ENCODE measurements at regions not wholly inside any gene's neighbourhood (a gene's known extent, or its start where the extent isn't known, plus 50 kb on each side); places are given as distances from the start of the nearest gene placed in this dataset.

DNA sequence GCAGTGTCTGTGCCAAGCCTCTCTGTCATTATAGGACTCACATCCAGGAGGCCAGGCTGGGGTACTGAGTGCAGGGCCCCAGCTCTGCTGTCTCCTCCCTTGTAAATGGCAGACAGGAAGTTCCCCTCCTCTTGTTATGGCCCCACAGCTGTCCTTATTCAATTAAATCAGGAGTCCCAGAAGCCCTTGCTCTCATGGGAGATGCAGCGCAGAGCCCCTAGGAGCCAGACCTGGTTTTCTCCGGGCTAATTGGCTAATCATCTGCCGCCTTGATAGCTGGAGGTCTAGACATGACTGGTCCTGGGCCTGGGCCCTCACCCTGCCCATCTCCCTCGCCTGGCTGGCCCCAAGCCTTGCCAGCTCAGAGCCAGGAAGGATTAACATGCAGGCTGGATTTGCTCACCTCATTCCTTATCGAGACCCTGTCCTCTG is 172.0 kb downstream of the VEGFA start:
- Histone ChIP-seq H3K9ac (ENCODE audit: low read length) (no peak overlapping the region), H3K79me2 (ENCODE audit: control insufficient read depth, insufficient read depth, low read length) (no peaks in the 10 kb centered on the region), H3K4me2 (replicated peaks; ENCODE audit: low read depth, low read length, poor library complexity, severe bottlenecking) (no peak overlapping the region), H4K20me1 (ENCODE audit: control insufficient read depth, insufficient read depth, low read length, poor library complexity, severe bottlenecking) (no peaks in the 10 kb centered on the region), H3K27me3 (replicated peaks in 1 of 4; ENCODE audit: control extremely low read depth in 1 of 4, control insufficient read depth in 3 of 4, insufficient read depth in 4 of 4, low read length in 3 of 4) (no peaks in the 10 kb centered on the region), H3K36me3 (replicated peaks in 1 of 2; ENCODE audit: control extremely low read depth in 1 of 2, control insufficient read depth in 1 of 2, extremely low read depth in 1 of 2, insufficient read depth in 2 of 2, low read length in 1 of 2) (no peaks in the 10 kb centered on the region), H3K9me3 (ENCODE audit: control extremely low read depth in 1 of 3, control insufficient read depth in 2 of 3, insufficient read depth in 1 of 3, low read length in 2 of 3) (peaks cover 0 to 18% (median 12%) of the 10 kb centered on the region in 3 donors), H3K4me3 (ENCODE audit: control extremely low read depth in 1 of 5, extremely low read depth in 1 of 5, insufficient read depth in 1 of 5, low read depth in 2 of 5, low read length in 4 of 5) (no peak overlapping the region), H3K4me1 (ENCODE audit: control insufficient read depth in 2 of 2, insufficient read depth in 2 of 2, low read length in 2 of 2) (no peaks in the 10 kb centered on the region), H3K27ac (ENCODE audit: low read length in 2 of 2) (no peak overlapping the region), H2AFZ (ENCODE audit: insufficient read depth, low read depth, low read length, poor library complexity, severe bottlenecking) (no peak overlapping the region)
- peaks cover 9% of the 10 kb centered on the region for H3K9me3 Mint-ChIP-seq (ENCODE audit: insufficient read depth)
- H3K27me3 Mint-ChIP-seq = peaks cover 4% of the 10 kb centered on the region
- POLR2A ChIA-PET = no interaction called here
- ATAC-seq (ENCODE audit: low read depth) (no peak), DNase-seq (no peak)
- 93% methylated on average over 4 of the region's 5 CpGs for WGBS (ENCODE audit: insufficient coverage)
- no peak overlapping the region for H3K27ac Mint-ChIP-seq
- intact Hi-C loops (cut with micrococcal nuclease) = no loop called here
- TF ChIP-seq CTCF (IDR thresholded peaks at IDR 0.05) (no peak), EZH2 (IDR thresholded peaks at IDR 0.05; ENCODE audit: borderline replicate concordance, insufficient read depth, low read depth, low read length, poor library complexity, severe bottlenecking) (no peak)
- no peak overlapping the region for H3K4me3 Mint-ChIP-seq
- no peaks in the 10 kb centered on the region for H3K4me1 Mint-ChIP-seq
- CTCF ChIA-PET = interaction anchor here (0.9 kb wide), 1 partner anchor 209 kb away, joined by 3 read pairs; no protein-coding TSS in a partner anchor

DNA sequence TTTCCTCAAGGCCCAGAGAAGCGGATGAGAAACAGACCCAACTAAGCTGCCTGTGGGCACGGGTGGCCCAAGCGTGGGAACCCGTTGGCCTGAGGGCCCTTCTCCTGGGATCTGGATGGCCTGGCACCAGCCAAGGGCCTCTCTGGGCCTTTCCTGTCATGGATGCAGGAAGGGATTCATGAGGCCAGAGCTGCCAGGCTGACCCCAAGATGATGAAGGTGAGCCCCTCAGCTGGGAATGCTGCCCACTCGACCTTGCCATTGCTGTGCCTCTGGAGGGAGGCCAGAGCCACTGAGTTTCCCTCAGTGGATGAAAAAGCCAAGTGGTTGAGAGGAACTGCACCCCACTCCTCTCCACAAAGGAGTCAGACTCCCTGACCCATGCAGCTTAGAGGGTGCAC is 171.2 kb downstream of the VEGFA start:
- Histone ChIP-seq H2AFZ (ENCODE audit: insufficient read depth, low read depth, low read length, poor library complexity, severe bottlenecking) (no peak overlapping the region), H4K20me1 (ENCODE audit: control insufficient read depth, insufficient read depth, low read length, poor library complexity, severe bottlenecking) (no peaks in the 10 kb centered on the region), H3K4me1 (ENCODE audit: control insufficient read depth in 2 of 2, insufficient read depth in 2 of 2, low read length in 2 of 2) (no peaks in the 10 kb centered on the region), H3K36me3 (replicated peaks in 1 of 2; ENCODE audit: control extremely low read depth in 1 of 2, control insufficient read depth in 1 of 2, extremely low read depth in 1 of 2, insufficient read depth in 2 of 2, low read length in 1 of 2) (no peaks in the 10 kb centered on the region), H3K4me3 (ENCODE audit: control extremely low read depth in 1 of 5, extremely low read depth in 1 of 5, insufficient read depth in 1 of 5, low read depth in 2 of 5, low read length in 4 of 5) (no peak overlapping the region), H3K79me2 (ENCODE audit: control insufficient read depth, insufficient read depth, low read length) (no peaks in the 10 kb centered on the region), H3K4me2 (replicated peaks; ENCODE audit: low read depth, low read length, poor library complexity, severe bottlenecking) (no peak overlapping the region), H3K9me3 (ENCODE audit: control extremely low read depth in 1 of 3, control insufficient read depth in 2 of 3, insufficient read depth in 1 of 3, low read length in 2 of 3) (peaks cover 0 to 16% (median 12%) of the 10 kb centered on the region in 3 donors), H3K27me3 (replicated peaks in 1 of 4; ENCODE audit: control extremely low read depth in 1 of 4, control insufficient read depth in 3 of 4, insufficient read depth in 4 of 4, low read length in 3 of 4) (no peaks in the 10 kb centered on the region), H3K9ac (ENCODE audit: low read length) (no peak overlapping the region), H3K27ac (ENCODE audit: low read length in 2 of 2) (no peak overlapping the region)
- Mint-ChIP-seq H3K27me3 (peaks cover 4% of the 10 kb centered on the region), H3K4me3 (no peak overlapping the region), H3K9me3 (ENCODE audit: insufficient read depth) (peaks cover 9% of the 10 kb centered on the region), H3K4me1 (no peaks in the 10 kb centered on the region), H3K27ac (no peak overlapping the region)
- no peak for DNase-seq
- TF ChIP-seq CTCF (IDR thresholded peaks at IDR 0.05) (no peak), EZH2 (IDR thresholded peaks at IDR 0.05; ENCODE audit: borderline replicate concordance, insufficient read depth, low read depth, low read length, poor library complexity, severe bottlenecking) (no peak)
- WGBS (ENCODE audit: insufficient coverage) = 95% methylated on average over 5 of the region's 5 CpGs
- intact Hi-C loops (cut with micrococcal nuclease) = no loop called here
- ChIA-PET CTCF (interaction anchor here (0.7 kb wide), 1 partner anchor 95 kb away, joined by 3 read pairs; no protein-coding TSS in a partner anchor), POLR2A (no interaction called here)
- ATAC-seq (ENCODE audit: low read depth) = no peak

Measured in B cell (primary cell).